ENCODE measurements at regions not wholly inside any gene's neighbourhood (a gene's known extent, or its start where the extent isn't known, plus 50 kb on each side); places are given as distances from the start of the nearest gene placed in this dataset.

DNA sequence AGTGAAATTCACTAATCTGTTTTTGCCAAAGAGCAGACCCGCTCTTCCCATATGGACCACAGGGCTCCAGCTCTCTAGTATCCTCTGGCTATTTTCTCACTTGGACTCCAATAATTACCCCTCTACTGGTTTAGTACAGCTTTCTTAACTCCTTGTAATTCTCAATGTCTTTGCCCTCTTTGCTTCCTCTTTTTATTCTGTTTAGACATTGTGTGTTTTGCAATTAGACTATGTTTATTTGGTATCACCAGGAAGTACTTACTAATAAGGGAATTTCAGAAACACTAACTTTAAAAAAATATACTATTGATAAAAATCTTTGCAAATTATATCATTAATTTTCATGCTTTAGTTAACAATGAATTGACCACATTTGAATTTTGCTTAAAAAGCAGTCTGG is 111.6 kb upstream of the OBI1 start:
- no peak for DNase-seq

GRCh38 chr13:78768950-78769349 is 110.0 kb upstream of the OBI1 start:
- no peak for DNase-seq

- DNase-seq = no peak
Observed at GRCh38 chr13:78764665-78765064, 105.7 kb upstream of the OBI1 start.

DNA sequence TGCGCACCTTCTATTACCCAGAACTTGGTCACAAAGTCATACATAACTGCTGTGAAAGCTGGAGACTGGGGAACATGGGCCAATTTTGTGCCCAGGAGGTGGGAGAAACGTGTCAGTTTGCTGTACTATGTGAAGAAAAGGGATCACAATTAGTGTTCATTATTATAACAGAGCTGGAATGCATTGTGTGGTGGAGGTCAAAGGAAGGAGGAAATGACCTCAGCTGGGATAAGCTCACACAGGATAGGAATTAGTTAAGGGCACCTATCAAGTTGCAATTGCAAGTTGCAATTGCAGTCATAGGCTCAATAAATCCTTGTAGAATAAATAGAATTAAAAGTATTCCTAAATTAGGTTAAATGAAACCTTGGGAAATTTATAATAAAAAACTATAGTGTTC is 103.9 kb upstream of the OBI1 start:
- DNase-seq = no peak

DNA sequence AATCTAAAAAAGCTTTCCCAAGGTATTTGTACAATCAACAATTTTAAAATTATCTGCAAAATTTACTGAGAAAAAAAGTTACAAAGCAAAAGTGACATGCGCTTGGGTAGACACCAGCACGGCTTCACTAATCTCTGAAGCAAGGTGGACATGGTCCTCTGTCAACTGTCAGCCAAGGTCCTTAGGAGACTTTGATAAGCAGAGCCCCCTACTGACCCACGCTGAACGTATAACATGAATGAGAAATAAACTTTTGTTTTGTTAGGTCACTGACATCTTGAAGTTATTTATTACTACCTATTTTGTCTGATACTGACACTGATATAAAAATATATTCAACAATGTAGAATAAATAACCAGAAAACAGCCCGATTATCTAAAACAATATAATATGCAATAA is 100.7 kb upstream of the OBI1 start:
- DNase-seq = no peak

DNA sequence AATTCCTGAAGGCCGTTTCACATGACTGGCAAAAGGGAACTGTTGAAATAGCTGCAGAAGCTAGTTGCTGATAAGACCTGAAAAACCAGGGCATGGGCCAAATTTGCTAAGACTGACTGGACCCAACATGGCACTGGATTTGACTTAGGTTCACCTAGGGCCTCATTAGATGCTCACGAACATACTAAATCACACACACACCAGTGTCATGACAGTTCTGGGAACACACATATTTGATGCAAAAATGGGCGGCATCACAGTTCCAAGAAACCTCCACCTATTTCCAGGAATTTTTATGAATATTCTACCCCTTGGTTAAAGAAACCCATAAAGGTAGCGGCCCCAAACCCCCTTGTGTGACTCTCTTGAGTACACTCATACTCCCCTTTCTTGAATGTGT is 99.6 kb upstream of the OBI1 start:
- no peak for DNase-seq

GRCh38 chr13:78753435-78753834 is 94.5 kb upstream of the OBI1 start:
- DNase-seq = no peak

DNA sequence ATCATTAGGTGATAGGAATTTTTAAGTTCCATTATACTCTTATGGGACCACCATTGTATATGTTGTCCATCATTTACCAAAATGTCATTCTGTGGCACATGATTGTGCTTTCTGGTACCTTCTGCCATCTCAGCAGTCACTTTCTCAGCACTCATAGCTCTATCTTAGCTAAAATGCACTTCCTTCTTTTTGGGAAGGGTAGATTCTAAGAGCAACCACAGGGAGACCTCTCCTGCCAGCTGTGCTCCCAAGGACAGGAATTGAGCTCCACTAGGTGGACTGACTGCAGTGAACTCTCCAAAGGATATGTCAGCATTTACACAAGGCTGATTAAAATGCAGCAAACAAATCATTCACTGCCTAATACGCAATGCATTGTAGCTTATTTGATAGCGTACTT is 91.8 kb upstream of the OBI1 start:
- no peak for DNase-seq

DNA sequence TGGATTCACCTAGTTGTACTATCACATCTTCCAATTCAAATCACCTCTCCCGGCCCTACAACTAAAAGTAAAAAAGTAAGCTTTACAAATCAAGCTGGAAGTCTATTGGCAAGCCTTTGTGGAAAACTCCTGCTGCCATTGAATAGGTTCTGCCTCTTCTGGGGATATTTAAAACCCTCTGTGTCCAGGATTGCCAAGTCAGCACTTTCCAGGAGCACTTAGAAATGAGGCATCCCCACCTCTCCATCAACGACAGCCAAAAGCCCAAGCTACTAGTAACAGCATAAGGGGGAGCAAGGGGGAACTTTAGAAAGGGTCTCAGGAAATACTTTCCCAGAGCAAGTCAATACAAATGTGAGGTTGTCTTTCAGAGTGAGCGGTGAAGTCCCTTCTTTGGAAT is 85.0 kb upstream of the OBI1 start:
- no peak for DNase-seq

DNA sequence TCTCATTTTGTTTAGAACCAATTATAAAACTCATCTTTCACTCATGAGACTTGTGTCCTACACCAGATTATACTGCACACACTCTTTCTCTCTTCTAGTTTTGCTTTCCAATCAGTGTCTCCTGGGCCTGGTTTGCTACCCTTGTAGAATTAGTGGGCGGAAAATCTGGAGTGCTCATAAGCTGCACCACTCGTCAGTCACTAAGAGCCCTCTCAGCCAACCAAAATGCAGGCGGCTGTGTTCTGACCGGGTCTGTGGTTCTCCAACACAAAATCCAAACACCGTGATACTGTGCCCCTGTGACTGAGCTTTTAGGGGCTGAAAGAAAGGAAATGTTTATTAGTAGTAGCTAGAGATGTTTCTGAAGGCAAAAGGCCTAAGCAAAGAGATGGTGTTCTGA is 83.7 kb upstream of the OBI1 start:
- no peak for DNase-seq

DNA sequence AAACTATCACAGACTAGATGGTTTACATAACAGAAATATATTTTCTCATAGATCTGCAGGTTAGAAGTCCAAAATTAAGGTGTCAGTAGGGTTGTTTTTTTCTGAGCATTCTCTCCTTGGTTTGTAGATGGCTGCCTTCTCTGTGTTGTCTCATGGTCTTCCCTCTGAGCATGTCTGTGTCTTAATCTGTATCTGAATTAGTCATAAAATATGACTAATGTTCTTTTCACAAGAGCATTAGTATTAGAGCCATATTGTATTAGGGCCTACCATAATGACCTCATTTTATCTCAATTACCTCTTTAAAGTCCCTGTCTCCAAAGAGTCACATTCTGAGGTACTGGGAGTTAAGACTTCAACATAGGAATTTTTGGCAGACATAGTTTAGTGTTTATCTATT is 77.2 kb upstream of the OBI1 start:
- no peak for DNase-seq

GRCh38 chr13:78732445-78733017 is 73.6 kb upstream of the OBI1 start:
- DNase-seq = no peak

DNA sequence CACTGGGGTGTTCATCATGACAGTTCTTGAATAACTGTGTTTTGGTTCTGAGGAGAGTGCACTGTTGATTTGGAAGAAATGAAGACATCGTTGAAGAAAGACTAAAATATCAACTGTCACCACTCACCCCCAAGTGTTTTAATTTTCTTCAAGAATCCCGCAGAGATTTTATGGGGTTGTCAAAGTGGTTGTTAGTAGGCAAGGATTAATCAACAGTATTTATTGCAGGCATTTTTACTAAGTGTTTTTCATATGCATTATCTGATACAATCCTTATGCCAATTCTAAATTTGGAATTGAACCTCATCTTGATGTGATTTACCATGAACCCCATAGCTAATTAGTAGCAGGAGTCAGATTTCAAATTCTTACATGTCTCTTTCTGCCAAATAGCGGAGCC is 63.7 kb upstream of the OBI1 start:
- DNase-seq = no peak

DNA sequence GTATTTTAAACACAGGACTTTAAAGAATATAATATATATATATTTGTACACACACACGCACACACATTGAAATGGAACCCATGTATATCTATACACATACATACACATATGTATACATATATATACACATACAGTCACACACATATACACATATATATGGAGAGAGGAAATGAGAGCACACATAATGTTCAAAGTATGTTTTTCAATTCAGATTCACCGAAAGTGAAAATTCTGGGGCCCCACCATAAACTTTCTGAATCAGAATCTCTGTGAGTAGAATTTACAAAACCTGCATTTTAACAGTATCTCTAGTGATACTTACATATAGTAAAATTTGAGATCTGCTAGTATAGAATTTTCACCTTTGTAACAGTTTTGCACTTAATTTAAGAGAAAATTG is 60.4 kb upstream of the OBI1 start:
- DNase-seq = no peak

DNA sequence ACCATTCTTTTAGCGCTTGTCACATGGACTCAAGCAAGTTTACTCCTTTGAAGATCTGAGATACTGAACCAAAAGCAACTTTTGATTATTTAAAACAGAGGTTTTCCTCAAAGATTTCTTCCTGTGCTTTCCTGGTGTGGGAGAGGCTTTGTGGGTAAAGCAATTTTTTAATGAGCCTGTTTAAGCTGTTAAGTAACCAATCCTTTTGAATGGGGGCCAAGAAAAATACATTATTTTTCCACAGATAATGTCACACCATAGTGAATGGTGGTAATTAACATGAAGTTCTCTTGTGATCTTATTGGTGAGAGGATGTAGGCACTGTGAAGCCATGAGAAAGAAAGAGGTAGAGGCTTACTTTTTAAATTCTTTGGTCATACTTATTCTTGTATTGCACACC is 55.8 kb upstream of the OBI1 start:
- no peak for DNase-seq

GRCh38 chr13:78712831-78713230 is 53.9 kb upstream of the OBI1 start:
- no peak for DNase-seq

GRCh38 chr13:78709028-78709427 is 50.1 kb upstream of the OBI1 start:
- no peak for DNase-seq
